ENCODE measurements at regions not wholly inside any gene's neighbourhood (a gene's known extent, or its start where the extent isn't known, plus 50 kb on each side); places are given as distances from the start of the nearest gene placed in this dataset.
A peak's percentile ranks its signal among the peaks of the same experiment; 100 is the strongest.

DNA sequence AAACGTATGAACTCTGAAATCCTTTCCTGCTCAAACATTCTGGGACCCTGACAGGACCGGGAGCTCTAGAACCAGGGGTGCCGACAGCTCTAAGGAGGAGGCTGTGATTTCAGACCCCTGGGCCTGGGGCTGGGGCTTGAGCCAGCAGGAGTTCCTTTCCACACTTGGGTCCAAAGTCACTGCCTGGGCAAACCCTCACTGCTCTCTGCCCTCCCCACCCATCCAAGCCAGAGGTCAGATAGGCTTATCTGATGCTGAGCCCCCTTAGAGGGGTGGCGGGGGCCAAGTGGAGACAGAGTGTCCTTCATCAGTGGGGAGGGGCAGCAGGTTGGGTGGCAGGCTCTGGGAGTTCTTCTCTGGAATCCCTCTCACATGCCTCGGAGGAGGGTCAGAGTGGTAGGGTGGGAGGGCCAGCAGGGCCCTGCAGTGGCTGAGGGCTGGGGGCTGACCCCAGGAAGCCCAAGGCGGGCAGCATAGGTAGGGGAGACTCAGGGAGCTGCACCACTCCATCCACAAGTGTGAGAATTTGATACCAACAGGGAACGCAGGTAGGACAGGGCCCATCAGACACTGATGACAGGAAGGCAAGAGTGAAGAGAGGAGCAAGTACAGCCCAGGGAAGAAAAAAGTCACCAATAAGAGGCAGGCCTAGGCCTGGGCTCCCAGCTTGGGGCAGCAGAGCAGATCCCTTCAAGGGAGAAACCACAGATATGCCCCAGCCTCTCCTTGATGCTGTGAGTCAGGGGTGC is 121.0 kb downstream of the MRPL14 start (continued):
- TF ChIP-seq, protein P1, sequence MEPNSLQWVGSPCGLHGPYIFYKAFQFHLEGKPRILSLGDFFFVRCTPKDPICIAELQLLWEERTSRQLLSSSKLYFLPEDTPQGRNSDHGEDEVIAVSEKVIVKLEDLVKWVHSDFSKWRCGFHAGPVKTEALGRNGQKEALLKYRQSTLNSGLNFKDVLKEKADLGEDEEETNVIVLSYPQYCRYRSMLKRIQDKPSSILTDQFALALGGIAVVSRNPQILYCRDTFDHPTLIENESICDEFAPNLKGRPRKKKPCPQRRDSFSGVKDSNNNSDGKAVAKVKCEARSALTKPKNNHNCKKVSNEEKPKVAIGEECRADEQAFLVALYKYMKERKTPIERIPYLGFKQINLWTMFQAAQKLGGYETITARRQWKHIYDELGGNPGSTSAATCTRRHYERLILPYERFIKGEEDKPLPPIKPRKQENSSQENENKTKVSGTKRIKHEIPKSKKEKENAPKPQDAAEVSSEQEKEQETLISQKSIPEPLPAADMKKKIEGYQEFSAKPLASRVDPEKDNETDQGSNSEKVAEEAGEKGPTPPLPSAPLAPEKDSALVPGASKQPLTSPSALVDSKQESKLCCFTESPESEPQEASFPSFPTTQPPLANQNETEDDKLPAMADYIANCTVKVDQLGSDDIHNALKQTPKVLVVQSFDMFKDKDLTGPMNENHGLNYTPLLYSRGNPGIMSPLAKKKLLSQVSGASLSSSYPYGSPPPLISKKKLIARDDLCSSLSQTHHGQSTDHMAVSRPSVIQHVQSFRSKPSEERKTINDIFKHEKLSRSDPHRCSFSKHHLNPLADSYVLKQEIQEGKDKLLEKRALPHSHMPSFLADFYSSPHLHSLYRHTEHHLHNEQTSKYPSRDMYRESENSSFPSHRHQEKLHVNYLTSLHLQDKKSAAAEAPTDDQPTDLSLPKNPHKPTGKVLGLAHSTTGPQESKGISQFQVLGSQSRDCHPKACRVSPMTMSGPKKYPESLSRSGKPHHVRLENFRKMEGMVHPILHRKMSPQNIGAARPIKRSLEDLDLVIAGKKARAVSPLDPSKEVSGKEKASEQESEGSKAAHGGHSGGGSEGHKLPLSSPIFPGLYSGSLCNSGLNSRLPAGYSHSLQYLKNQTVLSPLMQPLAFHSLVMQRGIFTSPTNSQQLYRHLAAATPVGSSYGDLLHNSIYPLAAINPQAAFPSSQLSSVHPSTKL (CRISPR knock-in tag; IDR thresholded peaks at IDR 0.05) = peak; percentile 58
- TF ChIP-seq ZNF670 (CRISPR knock-in tag; IDR thresholded peaks at IDR 0.05; ENCODE audit: borderline replicate concordance) (0 out of 2 replicates have a peak, but pooled peaks have one; percentile 30), U2AF1 (optimal IDR thresholded peaks at IDR 0.05; ENCODE audit: low read depth, low read length) (no peak), SETDB1 (CRISPR knock-in tag; IDR thresholded peaks at IDR 0.05; ENCODE audit: borderline replicate concordance) (no peak), NR2F1 (CRISPR knock-in tag; IDR thresholded peaks at IDR 0.05) (peak in 1 of 2 experiments; percentile 44; a peak in 2 of 4 replicates), GATAD2A (CRISPR knock-in tag; IDR thresholded peaks at IDR 0.05) (peak; percentile 60), ZNF652 (CRISPR knock-in tag; IDR thresholded peaks at IDR 0.05; ENCODE audit: borderline replicate concordance, low read depth) (no peak), ZNF30 (CRISPR knock-in tag; IDR thresholded peaks at IDR 0.05) (no peak), CHD2 (IDR thresholded peaks at IDR 0.05; ENCODE audit: low read depth, low read length) (no peak), GTF2F1 (IDR thresholded peaks at IDR 0.05; ENCODE audit: low read length) (no peak), SPEN (CRISPR knock-in tag; IDR thresholded peaks at IDR 0.05; ENCODE audit: low read depth) (peak; percentile 19; the same call in 1 of the 2 replicates), DR1 (CRISPR knock-in tag; IDR thresholded peaks at IDR 0.05) (no peak), ZFP62 (CRISPR knock-in tag; IDR thresholded peaks at IDR 0.05) (no peak), ZNF891 (CRISPR knock-in tag; IDR thresholded peaks at IDR 0.05) (no peak), NFKB2 (CRISPR knock-in tag; IDR thresholded peaks at IDR 0.05; ENCODE audit: borderline replicate concordance) (no peak; the same call in 1 of the 2 replicates), ZNF367 (CRISPR knock-in tag; IDR thresholded peaks at IDR 0.05; ENCODE audit: borderline replicate concordance) (no peak)
- TF ChIP-seq, protein P2, sequence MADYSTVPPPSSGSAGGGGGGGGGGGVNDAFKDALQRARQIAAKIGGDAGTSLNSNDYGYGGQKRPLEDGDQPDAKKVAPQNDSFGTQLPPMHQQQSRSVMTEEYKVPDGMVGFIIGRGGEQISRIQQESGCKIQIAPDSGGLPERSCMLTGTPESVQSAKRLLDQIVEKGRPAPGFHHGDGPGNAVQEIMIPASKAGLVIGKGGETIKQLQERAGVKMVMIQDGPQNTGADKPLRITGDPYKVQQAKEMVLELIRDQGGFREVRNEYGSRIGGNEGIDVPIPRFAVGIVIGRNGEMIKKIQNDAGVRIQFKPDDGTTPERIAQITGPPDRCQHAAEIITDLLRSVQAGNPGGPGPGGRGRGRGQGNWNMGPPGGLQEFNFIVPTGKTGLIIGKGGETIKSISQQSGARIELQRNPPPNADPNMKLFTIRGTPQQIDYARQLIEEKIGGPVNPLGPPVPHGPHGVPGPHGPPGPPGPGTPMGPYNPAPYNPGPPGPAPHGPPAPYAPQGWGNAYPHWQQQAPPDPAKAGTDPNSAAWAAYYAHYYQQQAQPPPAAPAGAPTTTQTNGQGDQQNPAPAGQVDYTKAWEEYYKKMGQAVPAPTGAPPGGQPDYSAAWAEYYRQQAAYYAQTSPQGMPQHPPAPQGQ (CRISPR knock-in tag; IDR thresholded peaks at IDR 0.05; ENCODE audit: borderline replicate concordance) = no peak
- TF ChIP-seq, protein P3, sequence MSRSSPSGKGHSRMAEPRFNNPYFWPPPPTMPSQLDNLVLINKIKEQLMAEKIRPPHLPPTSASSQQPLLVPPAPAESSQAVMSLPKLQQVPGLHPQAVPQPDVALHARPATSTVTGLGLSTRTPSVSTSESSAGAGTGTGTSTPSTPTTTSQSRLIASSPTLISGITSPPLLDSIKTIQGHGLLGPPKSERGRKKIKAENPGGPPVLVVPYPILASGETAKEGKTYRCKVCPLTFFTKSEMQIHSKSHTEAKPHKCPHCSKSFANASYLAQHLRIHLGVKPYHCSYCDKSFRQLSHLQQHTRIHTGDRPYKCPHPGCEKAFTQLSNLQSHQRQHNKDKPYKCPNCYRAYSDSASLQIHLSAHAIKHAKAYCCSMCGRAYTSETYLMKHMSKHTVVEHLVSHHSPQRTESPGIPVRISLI (CRISPR knock-in tag; IDR thresholded peaks at IDR 0.05; ENCODE audit: borderline replicate concordance) = no peak
- TF ChIP-seq, protein P4, sequence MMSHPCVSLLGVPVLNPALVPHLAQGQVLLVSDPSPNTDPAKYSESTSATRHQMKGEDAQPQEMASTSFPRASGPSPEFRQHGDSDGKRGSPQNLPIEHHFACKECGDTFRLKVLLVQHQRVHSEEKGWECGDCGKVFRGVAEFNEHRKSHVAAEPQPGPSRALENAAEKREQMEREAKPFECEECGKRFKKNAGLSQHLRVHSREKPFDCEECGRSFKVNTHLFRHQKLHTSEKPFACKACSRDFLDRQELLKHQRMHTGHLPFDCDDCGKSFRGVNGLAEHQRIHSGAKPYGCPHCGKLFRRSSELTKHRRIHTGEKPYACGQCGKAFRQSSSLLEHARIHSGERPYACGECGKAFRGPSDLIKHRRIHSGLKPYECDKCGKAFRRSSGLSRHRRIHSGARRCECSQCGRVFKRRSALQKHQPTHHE (CRISPR knock-in tag; IDR thresholded peaks at IDR 0.05; ENCODE audit: borderline replicate concordance) = no peak
- TF ChIP-seq, protein P5, sequence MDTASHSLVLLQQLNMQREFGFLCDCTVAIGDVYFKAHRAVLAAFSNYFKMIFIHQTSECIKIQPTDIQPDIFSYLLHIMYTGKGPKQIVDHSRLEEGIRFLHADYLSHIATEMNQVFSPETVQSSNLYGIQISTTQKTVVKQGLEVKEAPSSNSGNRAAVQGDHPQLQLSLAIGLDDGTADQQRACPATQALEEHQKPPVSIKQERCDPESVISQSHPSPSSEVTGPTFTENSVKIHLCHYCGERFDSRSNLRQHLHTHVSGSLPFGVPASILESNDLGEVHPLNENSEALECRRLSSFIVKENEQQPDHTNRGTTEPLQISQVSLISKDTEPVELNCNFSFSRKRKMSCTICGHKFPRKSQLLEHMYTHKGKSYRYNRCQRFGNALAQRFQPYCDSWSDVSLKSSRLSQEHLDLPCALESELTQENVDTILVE (CRISPR knock-in tag; IDR thresholded peaks at IDR 0.05) = no peak
